DMS153 treated with DMSO at 0.1 percent for 48 hours (cell line): ENCODE measurements at regions not wholly inside any gene's neighbourhood (a gene's known extent, or its start where the extent isn't known, plus 50 kb on each side); places are given as distances from the start of the nearest gene placed in this dataset.
A peak's percentile ranks its signal among the peaks of the same experiment; 100 is the strongest.

Source experiments
- DNase-seq: peaks from one replicate; lab custom pipeline; 2025; ENCODE audit not compliant: unreplicated experiment; lab: John Stamatoyannopoulos, UW

- no peak for DNase-seq
Observed at GRCh38 chr18:27899893-27900292, 277.0 kb downstream of the CDH2 start.

- DNase-seq = no peak
Observed at GRCh38 chr18:27894746-27895145, 282.2 kb downstream of the CDH2 start.

- no peak for DNase-seq
Observed at GRCh38 chr18:27887711-27888495, 289.0 kb downstream of the CDH2 start.

- DNase-seq = no peak
Observed at GRCh38 chr18:27887287-27887686, 289.6 kb downstream of the CDH2 start.

GRCh38 chr18:27879540-27879939, 297.4 kb downstream of the CDH2 start:
- DNase-seq = no peak

GRCh38 chr18:27871726-27872125, 305.2 kb downstream of the CDH2 start:
- no peak for DNase-seq

GRCh38 chr18:27869735-27870134, 307.2 kb downstream of the CDH2 start:
- no peak for DNase-seq

GRCh38 chr18:27865431-27865830, 311.5 kb downstream of the CDH2 start:
- DNase-seq = no peak

GRCh38 chr18:27863780-27864430, 313.0 kb downstream of the CDH2 start:
- DNase-seq = no peak

- DNase-seq = no peak
Observed at GRCh38 chr18:27862041-27862682, 314.8 kb downstream of the CDH2 start.

- DNase-seq = peak; percentile 86
Observed at GRCh38 chr18:27861539-27861938, 315.4 kb downstream of the CDH2 start.

GRCh38 chr18:27860701-27861107, 316.2 kb downstream of the CDH2 start:
- peak; percentile 21 for DNase-seq

GRCh38 chr18:27860011-27860410, 316.9 kb downstream of the CDH2 start:
- no peak for DNase-seq

GRCh38 chr18:27856820-27857219, 320.1 kb downstream of the CDH2 start:
- DNase-seq = no peak

- DNase-seq = no peak
Observed at GRCh38 chr18:27855486-27855885, 321.4 kb downstream of the CDH2 start.

GRCh38 chr18:27854631-27855030, 322.3 kb downstream of the CDH2 start:
- DNase-seq = no peak

- DNase-seq = no peak
Observed at GRCh38 chr18:27848336-27848735, 328.6 kb downstream of the CDH2 start.

- peak; percentile 64 for DNase-seq
Observed at GRCh38 chr18:27847412-27847811, 329.5 kb downstream of the CDH2 start.

- no peak for DNase-seq
Observed at GRCh38 chr18:27845897-27846296, 331.0 kb downstream of the CDH2 start.

GRCh38 chr18:27843783-27844777, 332.9 kb downstream of the CDH2 start:
- DNase-seq = no peak

GRCh38 chr18:27839141-27839540, 337.8 kb downstream of the CDH2 start:
- no peak for DNase-seq
